ENCODE measurements at regions not wholly inside any gene's neighbourhood (a gene's known extent, or its start where the extent isn't known, plus 50 kb on each side); places are given as distances from the start of the nearest gene placed in this dataset.
"Not testable (repeated sequence)": the region's sequence is repeated elsewhere in the genome, so short reads cannot be mapped to it uniquely, and the experiment has no call there.

DNA sequence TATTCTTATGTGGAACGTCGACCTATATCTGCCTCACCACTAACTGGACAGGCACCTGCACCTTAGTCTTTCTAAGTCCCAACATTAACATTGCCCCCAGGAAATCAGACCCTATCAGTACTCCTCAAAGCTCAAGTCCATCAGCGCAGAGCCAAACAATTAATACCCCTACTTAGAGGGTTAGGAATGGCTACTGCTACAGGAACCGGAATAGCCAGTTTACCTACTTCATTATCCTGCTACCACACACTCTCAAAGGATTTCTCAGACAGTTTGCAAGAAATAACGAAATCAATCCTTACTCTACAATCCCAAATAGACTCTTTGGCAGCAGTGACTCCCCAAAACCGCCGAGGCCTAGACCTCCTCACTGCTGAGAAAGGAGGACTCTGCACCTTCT lies 123.1 kb upstream of the CRY1 start:
- not testable (repeated sequence) for H3K27me3 Mint-ChIP-seq (ENCODE audit: insufficient read depth, low read depth, poor library complexity); H3K27ac ChIP-seq (ENCODE audit: low read depth); H3K4me3 Mint-ChIP-seq; H3K4me3 ChIP-seq; H3K4me1 ChIP-seq (ENCODE audit: insufficient read depth); H3K27me3 ChIP-seq (ENCODE audit: insufficient read depth); H3K36me3 ChIP-seq (ENCODE audit: insufficient read depth); H3F3A ChIP-seq (replicated peaks; ENCODE audit: low read depth); DNase-seq (ENCODE audit: low spot score); H3K4me2 ChIP-seq; H3K4me1 Mint-ChIP-seq; H3K36me3 Mint-ChIP-seq (ENCODE audit: low read depth); H3K9me2 ChIP-seq (ENCODE audit: insufficient read depth); H3K27ac Mint-ChIP-seq; H2AFZ ChIP-seq; H4K20me1 ChIP-seq (replicated peaks; ENCODE audit: insufficient read depth); ATAC-seq; H3K9me3 Mint-ChIP-seq; H3K79me2 ChIP-seq (replicated peaks; ENCODE audit: insufficient read depth)

DNA sequence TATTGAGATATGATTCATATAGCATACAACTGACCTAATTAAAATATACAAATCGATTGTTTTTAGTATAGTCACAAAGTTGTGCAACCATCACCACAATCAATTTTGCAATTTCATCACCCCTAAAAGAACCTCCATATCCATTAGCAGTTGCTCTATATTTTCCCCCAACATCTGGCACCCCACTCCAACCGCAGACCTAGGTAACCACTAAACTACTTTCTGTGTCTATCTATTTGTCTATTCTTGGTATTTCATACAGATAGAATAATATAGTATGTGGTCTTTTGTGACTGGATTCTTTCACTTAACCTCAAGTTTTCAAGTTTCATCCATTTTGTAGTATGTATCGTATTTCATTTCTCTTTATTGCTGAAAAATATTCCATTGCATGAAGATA lies 126.0 kb upstream of the CRY1 start:
- Histone ChIP-seq H3K4me3 (no peak overlapping the region), H2AFZ (no peak overlapping the region), H3K79me2 (replicated peaks; ENCODE audit: insufficient read depth) (no peaks in the 10 kb centered on the region), H3K4me2 (no peak overlapping the region), H3K9me2 (ENCODE audit: insufficient read depth) (no peaks in the 10 kb centered on the region), H4K20me1 (replicated peaks; ENCODE audit: insufficient read depth) (no peaks in the 10 kb centered on the region), H3K27me3 (ENCODE audit: insufficient read depth) (no peaks in the 10 kb centered on the region), H3K4me1 (ENCODE audit: insufficient read depth) (no peaks in the 10 kb centered on the region), H3K36me3 (ENCODE audit: insufficient read depth) (no peaks in the 10 kb centered on the region), H3K27ac (ENCODE audit: low read depth) (no peak overlapping the region), H3F3A (replicated peaks; ENCODE audit: low read depth) (no peaks in the 10 kb centered on the region)
- Mint-ChIP-seq H3K27me3 (ENCODE audit: insufficient read depth, low read depth, poor library complexity) (peaks cover 5% of the 10 kb centered on the region), H3K4me1 (peaks cover 3% of the 10 kb centered on the region), H3K27ac (no peak overlapping the region), H3K4me3 (no peak overlapping the region), H3K36me3 (ENCODE audit: low read depth) (peaks cover 5% of the 10 kb centered on the region; the same call in 2 of the 3 replicates), H3K9me3 (peaks cover 6% of the 10 kb centered on the region)
- DNase-seq (ENCODE audit: low spot score) = no peak
- ATAC-seq = no peak
- TF ChIP-seq, protein P1, sequence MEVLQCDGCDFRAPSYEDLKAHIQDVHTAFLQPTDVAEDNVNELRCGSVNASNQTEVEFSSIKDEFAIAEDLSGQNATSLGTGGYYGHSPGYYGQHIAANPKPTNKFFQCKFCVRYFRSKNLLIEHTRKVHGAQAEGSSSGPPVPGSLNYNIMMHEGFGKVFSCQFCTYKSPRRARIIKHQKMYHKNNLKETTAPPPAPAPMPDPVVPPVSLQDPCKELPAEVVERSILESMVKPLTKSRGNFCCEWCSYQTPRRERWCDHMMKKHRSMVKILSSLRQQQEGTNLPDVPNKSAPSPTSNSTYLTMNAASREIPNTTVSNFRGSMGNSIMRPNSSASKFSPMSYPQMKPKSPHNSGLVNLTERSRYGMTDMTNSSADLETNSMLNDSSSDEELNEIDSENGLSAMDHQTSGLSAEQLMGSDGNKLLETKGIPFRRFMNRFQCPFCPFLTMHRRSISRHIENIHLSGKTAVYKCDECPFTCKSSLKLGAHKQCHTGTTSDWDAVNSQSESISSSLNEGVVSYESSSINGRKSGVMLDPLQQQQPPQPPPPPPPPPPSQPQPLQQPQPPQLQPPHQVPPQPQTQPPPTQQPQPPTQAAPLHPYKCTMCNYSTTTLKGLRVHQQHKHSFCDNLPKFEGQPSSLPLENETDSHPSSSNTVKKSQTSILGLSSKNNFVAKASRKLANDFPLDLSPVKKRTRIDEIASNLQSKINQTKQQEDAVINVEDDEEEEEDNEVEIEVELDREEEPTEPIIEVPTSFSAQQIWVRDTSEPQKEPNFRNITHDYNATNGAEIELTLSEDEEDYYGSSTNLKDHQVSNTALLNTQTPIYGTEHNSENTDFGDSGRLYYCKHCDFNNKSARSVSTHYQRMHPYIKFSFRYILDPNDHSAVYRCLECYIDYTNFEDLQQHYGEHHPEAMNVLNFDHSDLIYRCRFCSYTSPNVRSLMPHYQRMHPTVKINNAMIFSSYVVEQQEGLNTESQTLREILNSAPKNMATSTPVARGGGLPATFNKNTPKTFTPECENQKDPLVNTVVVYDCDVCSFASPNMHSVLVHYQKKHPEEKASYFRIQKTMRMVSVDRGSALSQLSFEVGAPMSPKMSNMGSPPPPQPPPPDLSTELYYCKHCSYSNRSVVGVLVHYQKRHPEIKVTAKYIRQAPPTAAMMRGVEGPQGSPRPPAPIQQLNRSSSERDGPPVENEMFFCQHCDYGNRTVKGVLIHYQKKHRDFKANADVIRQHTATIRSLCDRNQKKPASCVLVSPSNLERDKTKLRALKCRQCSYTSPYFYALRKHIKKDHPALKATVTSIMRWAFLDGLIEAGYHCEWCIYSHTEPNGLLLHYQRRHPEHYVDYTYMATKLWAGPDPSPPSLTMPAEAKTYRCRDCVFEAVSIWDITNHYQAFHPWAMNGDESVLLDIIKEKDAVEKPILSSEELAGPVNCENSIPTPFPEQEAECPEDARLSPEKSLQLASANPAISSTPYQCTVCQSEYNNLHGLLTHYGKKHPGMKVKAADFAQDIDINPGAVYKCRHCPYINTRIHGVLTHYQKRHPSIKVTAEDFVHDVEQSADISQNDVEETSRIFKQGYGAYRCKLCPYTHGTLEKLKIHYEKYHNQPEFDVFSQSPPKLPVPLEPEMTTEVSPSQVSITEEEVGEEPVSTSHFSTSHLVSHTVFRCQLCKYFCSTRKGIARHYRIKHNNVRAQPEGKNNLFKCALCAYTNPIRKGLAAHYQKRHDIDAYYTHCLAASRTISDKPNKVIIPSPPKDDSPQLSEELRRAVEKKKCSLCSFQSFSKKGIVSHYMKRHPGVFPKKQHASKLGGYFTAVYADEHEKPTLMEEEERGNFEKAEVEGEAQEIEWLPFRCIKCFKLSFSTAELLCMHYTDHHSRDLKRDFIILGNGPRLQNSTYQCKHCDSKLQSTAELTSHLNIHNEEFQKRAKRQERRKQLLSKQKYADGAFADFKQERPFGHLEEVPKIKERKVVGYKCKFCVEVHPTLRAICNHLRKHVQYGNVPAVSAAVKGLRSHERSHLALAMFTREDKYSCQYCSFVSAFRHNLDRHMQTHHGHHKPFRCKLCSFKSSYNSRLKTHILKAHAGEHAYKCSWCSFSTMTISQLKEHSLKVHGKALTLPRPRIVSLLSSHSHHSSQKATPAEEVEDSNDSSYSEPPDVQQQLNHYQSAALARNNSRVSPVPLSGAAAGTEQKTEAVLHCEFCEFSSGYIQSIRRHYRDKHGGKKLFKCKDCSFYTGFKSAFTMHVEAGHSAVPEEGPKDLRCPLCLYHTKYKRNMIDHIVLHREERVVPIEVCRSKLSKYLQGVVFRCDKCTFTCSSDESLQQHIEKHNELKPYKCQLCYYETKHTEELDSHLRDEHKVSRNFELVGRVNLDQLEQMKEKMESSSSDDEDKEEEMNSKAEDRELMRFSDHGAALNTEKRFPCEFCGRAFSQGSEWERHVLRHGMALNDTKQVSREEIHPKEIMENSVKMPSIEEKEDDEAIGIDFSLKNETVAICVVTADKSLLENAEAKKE (CRISPR knock-in tag; IDR thresholded peaks at IDR 0.05) = no peak
- TF ChIP-seq CREB1 (CRISPR knock-in tag; IDR thresholded peaks at IDR 0.05; ENCODE audit: low read depth) = no peak
- TF ChIP-seq, protein P2, sequence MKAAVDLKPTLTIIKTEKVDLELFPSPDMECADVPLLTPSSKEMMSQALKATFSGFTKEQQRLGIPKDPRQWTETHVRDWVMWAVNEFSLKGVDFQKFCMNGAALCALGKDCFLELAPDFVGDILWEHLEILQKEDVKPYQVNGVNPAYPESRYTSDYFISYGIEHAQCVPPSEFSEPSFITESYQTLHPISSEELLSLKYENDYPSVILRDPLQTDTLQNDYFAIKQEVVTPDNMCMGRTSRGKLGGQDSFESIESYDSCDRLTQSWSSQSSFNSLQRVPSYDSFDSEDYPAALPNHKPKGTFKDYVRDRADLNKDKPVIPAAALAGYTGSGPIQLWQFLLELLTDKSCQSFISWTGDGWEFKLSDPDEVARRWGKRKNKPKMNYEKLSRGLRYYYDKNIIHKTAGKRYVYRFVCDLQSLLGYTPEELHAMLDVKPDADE (IDR thresholded peaks at IDR 0.05) = no peak
- no peak for TF ChIP-seq EZH2phosphoT487 (IDR thresholded peaks at IDR 0.05; ENCODE audit: unreplicated experiment)
- TF ChIP-seq JUNB (IDR thresholded peaks at IDR 0.05; ENCODE audit: unreplicated experiment) = no peak
- TF ChIP-seq, protein P3, sequence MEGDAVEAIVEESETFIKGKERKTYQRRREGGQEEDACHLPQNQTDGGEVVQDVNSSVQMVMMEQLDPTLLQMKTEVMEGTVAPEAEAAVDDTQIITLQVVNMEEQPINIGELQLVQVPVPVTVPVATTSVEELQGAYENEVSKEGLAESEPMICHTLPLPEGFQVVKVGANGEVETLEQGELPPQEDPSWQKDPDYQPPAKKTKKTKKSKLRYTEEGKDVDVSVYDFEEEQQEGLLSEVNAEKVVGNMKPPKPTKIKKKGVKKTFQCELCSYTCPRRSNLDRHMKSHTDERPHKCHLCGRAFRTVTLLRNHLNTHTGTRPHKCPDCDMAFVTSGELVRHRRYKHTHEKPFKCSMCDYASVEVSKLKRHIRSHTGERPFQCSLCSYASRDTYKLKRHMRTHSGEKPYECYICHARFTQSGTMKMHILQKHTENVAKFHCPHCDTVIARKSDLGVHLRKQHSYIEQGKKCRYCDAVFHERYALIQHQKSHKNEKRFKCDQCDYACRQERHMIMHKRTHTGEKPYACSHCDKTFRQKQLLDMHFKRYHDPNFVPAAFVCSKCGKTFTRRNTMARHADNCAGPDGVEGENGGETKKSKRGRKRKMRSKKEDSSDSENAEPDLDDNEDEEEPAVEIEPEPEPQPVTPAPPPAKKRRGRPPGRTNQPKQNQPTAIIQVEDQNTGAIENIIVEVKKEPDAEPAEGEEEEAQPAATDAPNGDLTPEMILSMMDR (conservative IDR thresholded peaks at IDR 0.05; ENCODE audit: low read depth in 2 of 2) = no peak
- no peak for TF ChIP-seq STAT1 (IDR thresholded peaks at IDR 0.05; ENCODE audit: unreplicated experiment)
- TF ChIP-seq POLR2AphosphoS5 (IDR thresholded peaks at IDR 0.05; ENCODE audit: low read depth) = no peak
- no peak for TF ChIP-seq ZNF114 (CRISPR knock-in tag; IDR thresholded peaks at IDR 0.05)
- TF ChIP-seq, protein P4, sequence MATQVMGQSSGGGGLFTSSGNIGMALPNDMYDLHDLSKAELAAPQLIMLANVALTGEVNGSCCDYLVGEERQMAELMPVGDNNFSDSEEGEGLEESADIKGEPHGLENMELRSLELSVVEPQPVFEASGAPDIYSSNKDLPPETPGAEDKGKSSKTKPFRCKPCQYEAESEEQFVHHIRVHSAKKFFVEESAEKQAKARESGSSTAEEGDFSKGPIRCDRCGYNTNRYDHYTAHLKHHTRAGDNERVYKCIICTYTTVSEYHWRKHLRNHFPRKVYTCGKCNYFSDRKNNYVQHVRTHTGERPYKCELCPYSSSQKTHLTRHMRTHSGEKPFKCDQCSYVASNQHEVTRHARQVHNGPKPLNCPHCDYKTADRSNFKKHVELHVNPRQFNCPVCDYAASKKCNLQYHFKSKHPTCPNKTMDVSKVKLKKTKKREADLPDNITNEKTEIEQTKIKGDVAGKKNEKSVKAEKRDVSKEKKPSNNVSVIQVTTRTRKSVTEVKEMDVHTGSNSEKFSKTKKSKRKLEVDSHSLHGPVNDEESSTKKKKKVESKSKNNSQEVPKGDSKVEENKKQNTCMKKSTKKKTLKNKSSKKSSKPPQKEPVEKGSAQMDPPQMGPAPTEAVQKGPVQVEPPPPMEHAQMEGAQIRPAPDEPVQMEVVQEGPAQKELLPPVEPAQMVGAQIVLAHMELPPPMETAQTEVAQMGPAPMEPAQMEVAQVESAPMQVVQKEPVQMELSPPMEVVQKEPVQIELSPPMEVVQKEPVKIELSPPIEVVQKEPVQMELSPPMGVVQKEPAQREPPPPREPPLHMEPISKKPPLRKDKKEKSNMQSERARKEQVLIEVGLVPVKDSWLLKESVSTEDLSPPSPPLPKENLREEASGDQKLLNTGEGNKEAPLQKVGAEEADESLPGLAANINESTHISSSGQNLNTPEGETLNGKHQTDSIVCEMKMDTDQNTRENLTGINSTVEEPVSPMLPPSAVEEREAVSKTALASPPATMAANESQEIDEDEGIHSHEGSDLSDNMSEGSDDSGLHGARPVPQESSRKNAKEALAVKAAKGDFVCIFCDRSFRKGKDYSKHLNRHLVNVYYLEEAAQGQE (IDR thresholded peaks at IDR 0.05; ENCODE audit: unreplicated experiment) = no peak

Data from GM23338 (cell line).